K562 (cell line): ENCODE measurements at regions not wholly inside any gene's neighbourhood (a gene's known extent, or its start where the extent isn't known, plus 50 kb on each side); places are given as distances from the start of the nearest gene placed in this dataset.

Experiments used
- ATAC-seq: fragments of 200-7000 bp; cut with Tn5 transposase; 3 replicates; pipeline ENCODE4 v1.9.1; 2020; ENCODE audit warnings: moderate library complexity
- BruUV-seq: library from RNA; stranded (reverse); fragments of 400-500 nt; replicated peaks from 2 replicates; lab custom pipeline; 2021; lab: Mats Ljungman, UMichigan
- CTCF ChIA-PET: fragments of 300-600 bp; formaldehyde crosslinking; extraction: SDS; loops from one replicate; lab custom pipeline; 2021; ENCODE audit warnings: low intra/inter-chr PET ratio; lab: Yijun Ruan, JAX
- POLR2A ChIA-PET: fragments of 300-600, 350-650 bp; sonication (Branson Sonifier 250); formaldehyde crosslinking; extraction: SDS; loops from one replicate; lab custom pipeline; 2021; ENCODE audit warnings: antibody characterized with exemption, inconsistent platforms; lab: Yijun Ruan, JAX
- DNase-seq, 4 experiments: peaks; one replicate each; pipeline versions ENCODE4 v3.0.0 to v3.0.0-alpha.2; 2011 to 2018; ENCODE audit warnings: low spot score in 3 of 4, mixed read lengths in 3 of 4; ENCODE audit errors: extremely low read depth in 1 of 4
- FAIRE-seq: peaks from 2 replicates; lab custom pipeline; 2011; peaks lifted over from hg19 to GRCh38; lab: Jason Lieb, UNC
- H2AFZ ChIP-seq: 2 replicates; pipeline ENCODE4 v1.6.0; 2011; ENCODE audit warnings: low read depth, low read length, control low read depth, inconsistent platforms
- H3K27ac ChIP-seq: fragments of 200-600 bp; 3 replicates; pipeline ENCODE4 v1.8.0; 2011; ENCODE audit warnings: low read depth, mild to moderate bottlenecking, control low read depth, inconsistent platforms, low read length, moderate library complexity, mixed read lengths; ENCODE audit errors: extremely low read depth
- H3K27me3 ChIP-seq, 2 experiments: fragments of 300-600 bp in 1 of 2; 2 replicates in 1 of 2; 3 replicates in 1 of 2; pipeline versions ENCODE4 v1.6.0 to v1.8.0; 2011; ENCODE audit warnings: inconsistent platforms in 2 of 2, low read length in 2 of 2, mild to moderate bottlenecking in 1 of 2, mixed read lengths in 1 of 2, moderate library complexity in 1 of 2; ENCODE audit not compliant: control insufficient read depth in 2 of 2, insufficient read depth in 2 of 2
- H3K36me3 ChIP-seq: fragments of 300-600 bp; 3 replicates; pipeline ENCODE4 v1.8.0; 2011; ENCODE audit warnings: mild to moderate bottlenecking, low read length, inconsistent platforms; ENCODE audit not compliant: control insufficient read depth, insufficient read depth
- H3K4me1 ChIP-seq, 2 experiments: fragments of 200-600 bp in 1 of 2; replicated peaks in 1 of 2; 2 replicates in 1 of 2; 3 replicates in 1 of 2; pipeline versions ENCODE4 v1.5.1 to v1.8.0; 2011; ENCODE audit warnings: inconsistent platforms in 2 of 2, low read length in 2 of 2, mild to moderate bottlenecking in 1 of 2, mixed read lengths in 1 of 2, moderate library complexity in 1 of 2; ENCODE audit not compliant: control insufficient read depth in 2 of 2, insufficient read depth in 2 of 2
- H3K4me2 ChIP-seq: 2 replicates; pipeline ENCODE4 v1.6.1; 2011; ENCODE audit warnings: low read length, control low read depth, inconsistent platforms, mixed read lengths; ENCODE audit not compliant: insufficient read depth
- H3K4me3 ChIP-seq: fragments of 200-600 bp; sonication (generic), shearing (Covaris generic); 2 replicates; pipeline ENCODE4 v1.5.1; 2016; ENCODE audit warnings: control low read depth, inconsistent platforms
- H3K79me2 ChIP-seq: fragments of 200-600 bp; 3 replicates; pipeline ENCODE4 v1.8.0; 2011; ENCODE audit warnings: low read length, inconsistent platforms; ENCODE audit not compliant: control insufficient read depth, insufficient read depth
- H3K9ac ChIP-seq, 2 experiments: 2 replicates each; pipeline versions ENCODE4 v1.6.0 to v1.6.1; 2011; ENCODE audit warnings: low read depth in 2 of 2, low read length in 2 of 2, control low read depth in 1 of 2, inconsistent platforms in 1 of 2, mild to moderate bottlenecking in 1 of 2, mixed read lengths in 1 of 2; ENCODE audit not compliant: insufficient read depth in 1 of 2
- H3K9me1 ChIP-seq: one replicate; pipeline ENCODE4 v1.6.0; 2011; ENCODE audit warnings: inconsistent platforms, mild to moderate bottlenecking, low read length, moderate library complexity; ENCODE audit not compliant: control insufficient read depth, insufficient read depth
- H3K9me3 ChIP-seq: replicated peaks from 2 replicates; pipeline ENCODE4 v1.5.1; 2011; ENCODE audit warnings: low read depth, low read length, inconsistent platforms; ENCODE audit not compliant: control insufficient read depth, insufficient read depth
- H4K20me1 ChIP-seq: replicated peaks from 2 replicates; pipeline ENCODE4 v1.6.1; 2011; ENCODE audit warnings: low read length, inconsistent platforms, mixed read lengths; ENCODE audit not compliant: control insufficient read depth, insufficient read depth
- ASH1L ChIP-seq: fragments of 450-650 bp; IDR thresholded peaks from 2 replicates; pipeline ENCODE4 v1.6.1; 2018; ENCODE audit warnings: borderline replicate concordance, mild to moderate bottlenecking, low read depth; ENCODE audit not compliant: partially characterized antibody
- BRCA1 ChIP-seq, 2 experiments: fragments of 450-650 bp in 1 of 2; sonication (generic) in 1 of 2; formaldehyde crosslinking in 1 of 2; IDR thresholded peaks; 2 replicates each; pipeline versions ENCODE4 v1.5.0 to v1.6.1; 2017 to 2020; ENCODE audit warnings: mild to moderate bottlenecking in 1 of 2, missing genetic modification reagents in 1 of 2
- CREB1 ChIP-seq, 2 experiments: sonication (generic) in 1 of 2; formaldehyde crosslinking in 1 of 2; IDR thresholded peaks; 2 replicates each; pipeline versions ENCODE4 v1.6.1 to v1.8.0; 2012 to 2022; ENCODE audit warnings: inconsistent platforms in 1 of 2, mild to moderate bottlenecking in 1 of 2, missing genetic modification reagents in 1 of 2, moderate library complexity in 1 of 2
- EZH2 ChIP-seq: IDR thresholded peaks from 2 replicates; pipeline ENCODE4 v1.6.1; 2012; ENCODE audit warnings: low read depth, mild to moderate bottlenecking, inconsistent platforms, low read length, borderline replicate concordance
- GABPA ChIP-seq: fragments of 200-800 bp; sonication (Bioruptor generic); conservative IDR thresholded peaks from 2 replicates; pipeline ENCODE4 v1.6.1; 2016; ENCODE audit warnings: low read depth, missing genetic modification characterization, missing compliant biosample characterization
- HDAC2 ChIP-seq: fragments of 450-650 bp; IDR thresholded peaks from 2 replicates; pipeline ENCODE4 v1.6.1; 2016; ENCODE audit warnings: mild to moderate bottlenecking
- IRF2 ChIP-seq: sonication (generic); formaldehyde crosslinking; IDR thresholded peaks from 2 replicates; pipeline ENCODE4 v1.8.1; 2022; ENCODE audit warnings: mild to moderate bottlenecking, missing genetic modification reagents
- KLF10 ChIP-seq: fragments of 250-450 bp; sonication (Bioruptor Pico); IDR thresholded peaks from 2 replicates; pipeline ENCODE4 v1.6.1; 2021; ENCODE audit warnings: matching md5 sums
- MTA2 ChIP-seq: fragments of 450-650 bp; IDR thresholded peaks from 2 replicates; pipeline ENCODE4 v1.6.1; 2016; ENCODE audit warnings: low read depth
- PHB2 ChIP-seq: fragments of 450-650 bp; IDR thresholded peaks from 2 replicates; pipeline ENCODE4 v1.6.1; 2017; ENCODE audit warnings: low read depth
- SIN3B ChIP-seq: fragments of 450-650 bp; IDR thresholded peaks from 2 replicates; pipeline ENCODE4 v1.6.1; 2017; ENCODE audit warnings: low read depth, mild to moderate bottlenecking, moderate library complexity
- TEAD4 ChIP-seq, 2 experiments: sonication (generic) in 1 of 2; formaldehyde crosslinking in 1 of 2; IDR thresholded peaks; 2 replicates each; pipeline versions ENCODE4 v1.6.1 to v1.8.0; 2012 to 2022; ENCODE audit warnings: borderline replicate concordance in 1 of 2, inconsistent platforms in 1 of 2, low read length in 1 of 2, mild to moderate bottlenecking in 1 of 2, missing genetic modification reagents in 1 of 2
- ZNF76 ChIP-seq: fragments of 250-450 bp; sonication (Bioruptor Pico); IDR thresholded peaks from 2 replicates; pipeline ENCODE4 v1.4.0; 2020; ENCODE audit warnings: mild to moderate bottlenecking, moderate library complexity, borderline replicate concordance
- whole genome bisulfite sequencing: fragments of 100-300 bp; shearing (Covaris generic); methylation state at CpG from one replicate; pipeline ENCODE4 v1.1.6; 2016; ENCODE audit warnings: low coverage, mixed read lengths; ENCODE audit not compliant: insufficient coverage; ENCODE audit errors: missing lambda C conversion rate; 5-methylcytosine and 5-hydroxymethylcytosine counted together
- in situ Hi-C: fragments of 300-500 bp; cut with MboI; formaldehyde crosslinking; loops from 4 replicates; pipeline ENCODE4 v1.15.0; 2018; ENCODE audit warnings: inconsistent platforms, mixed read lengths
- intact Hi-C: fragments of 100-400 bp; cut with micrococcal nuclease; formaldehyde crosslinking; loops from 2 replicates; pipeline ENCODE4 v1.14.2; 2022
- TF ChIP-seq, protein P1 (sequence below), 2 experiments: IDR thresholded peaks; 2 replicates each; pipeline ENCODE4 v1.6.1; 2012; ENCODE audit warnings: improper control_type of control experiment in 2 of 2, low read depth in 2 of 2, low read length in 2 of 2, borderline replicate concordance in 1 of 2
- TF ChIP-seq, protein P2 (sequence below): fragments of 250-450 bp; sonication (Bioruptor Pico); IDR thresholded peaks from 2 replicates; pipeline ENCODE4 v1.8.0; 2021; ENCODE audit warnings: mild to moderate bottlenecking, moderate library complexity
- TF ChIP-seq, protein P3 (sequence below): sonication (generic); formaldehyde crosslinking; IDR thresholded peaks from 2 replicates; pipeline ENCODE4 v1.8.1; 2023; ENCODE audit warnings: mild to moderate bottlenecking, missing genetic modification reagents, moderate library complexity

DNA sequence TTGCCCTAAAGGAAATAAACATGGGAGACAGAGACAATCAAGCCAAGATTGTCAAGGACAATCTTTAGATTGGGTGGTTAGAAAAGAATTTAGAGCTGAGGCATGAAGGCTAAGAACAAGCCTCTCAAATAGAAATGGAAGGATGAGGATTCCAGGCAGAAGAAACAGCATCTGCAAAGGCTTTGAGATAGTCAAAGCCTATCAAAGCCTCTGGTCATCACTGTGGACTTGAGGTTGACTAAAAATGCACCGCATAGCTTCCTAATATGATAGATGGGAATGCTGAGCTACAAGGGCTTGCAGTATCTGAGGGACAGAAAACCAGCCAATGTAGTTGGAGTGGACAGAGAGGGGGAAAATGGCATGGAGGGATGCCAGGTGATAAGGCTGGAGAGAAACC lies 109.8 kb upstream of the FAM20A start:
- FAIRE-seq (no peak), DNase-seq (no peak), ATAC-seq (no peak)
- Histone ChIP-seq H3K9me3 (no peaks in the 10 kb centered on the region), H3K4me3 (no peak overlapping the region), H4K20me1 (no peaks in the 10 kb centered on the region), H3K4me2 (no peak overlapping the region), H3K9ac (no peak overlapping the region), H3K27me3 (peaks cover 0 to 10% of the 10 kb centered on the region in 2 experiments; a peak in 3 of 5 replicates), H3K4me1 (no peaks in the 10 kb centered on the region), H3K79me2 (no peaks in the 10 kb centered on the region), H3K27ac (no peak overlapping the region), H2AFZ (no peak overlapping the region), H3K9me1 (no peaks in the 10 kb centered on the region), H3K36me3 (no peaks in the 10 kb centered on the region)
- no TSS peak for BruUV-seq
- CTCF ChIA-PET, result no interaction called here
- WGBS, result 0% methylated on average over 1 of the region's 1 CpG
- in situ Hi-C loops, result no loop called here
- POLR2A ChIA-PET, result no interaction called here
- intact Hi-C loops, result no loop called here
- no peak for TF ChIP-seq HDAC2
- TF ChIP-seq, protein P1, sequence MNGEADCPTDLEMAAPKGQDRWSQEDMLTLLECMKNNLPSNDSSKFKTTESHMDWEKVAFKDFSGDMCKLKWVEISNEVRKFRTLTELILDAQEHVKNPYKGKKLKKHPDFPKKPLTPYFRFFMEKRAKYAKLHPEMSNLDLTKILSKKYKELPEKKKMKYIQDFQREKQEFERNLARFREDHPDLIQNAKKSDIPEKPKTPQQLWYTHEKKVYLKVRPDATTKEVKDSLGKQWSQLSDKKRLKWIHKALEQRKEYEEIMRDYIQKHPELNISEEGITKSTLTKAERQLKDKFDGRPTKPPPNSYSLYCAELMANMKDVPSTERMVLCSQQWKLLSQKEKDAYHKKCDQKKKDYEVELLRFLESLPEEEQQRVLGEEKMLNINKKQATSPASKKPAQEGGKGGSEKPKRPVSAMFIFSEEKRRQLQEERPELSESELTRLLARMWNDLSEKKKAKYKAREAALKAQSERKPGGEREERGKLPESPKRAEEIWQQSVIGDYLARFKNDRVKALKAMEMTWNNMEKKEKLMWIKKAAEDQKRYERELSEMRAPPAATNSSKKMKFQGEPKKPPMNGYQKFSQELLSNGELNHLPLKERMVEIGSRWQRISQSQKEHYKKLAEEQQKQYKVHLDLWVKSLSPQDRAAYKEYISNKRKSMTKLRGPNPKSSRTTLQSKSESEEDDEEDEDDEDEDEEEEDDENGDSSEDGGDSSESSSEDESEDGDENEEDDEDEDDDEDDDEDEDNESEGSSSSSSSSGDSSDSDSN (IDR thresholded peaks at IDR 0.05; ENCODE audit: borderline replicate concordance in 1 of 2, low read depth in 2 of 2, low read length in 2 of 2), result no peak
- TF ChIP-seq, protein P2, sequence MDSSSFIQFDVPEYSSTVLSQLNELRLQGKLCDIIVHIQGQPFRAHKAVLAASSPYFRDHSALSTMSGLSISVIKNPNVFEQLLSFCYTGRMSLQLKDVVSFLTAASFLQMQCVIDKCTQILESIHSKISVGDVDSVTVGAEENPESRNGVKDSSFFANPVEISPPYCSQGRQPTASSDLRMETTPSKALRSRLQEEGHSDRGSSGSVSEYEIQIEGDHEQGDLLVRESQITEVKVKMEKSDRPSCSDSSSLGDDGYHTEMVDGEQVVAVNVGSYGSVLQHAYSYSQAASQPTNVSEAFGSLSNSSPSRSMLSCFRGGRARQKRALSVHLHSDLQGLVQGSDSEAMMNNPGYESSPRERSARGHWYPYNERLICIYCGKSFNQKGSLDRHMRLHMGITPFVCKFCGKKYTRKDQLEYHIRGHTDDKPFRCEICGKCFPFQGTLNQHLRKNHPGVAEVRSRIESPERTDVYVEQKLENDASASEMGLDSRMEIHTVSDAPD (CRISPR knock-in tag), result no peak
- TF ChIP-seq MTA2, result no peak
- no peak for TF ChIP-seq SIN3B
- no peak for TF ChIP-seq CREB1 (IDR thresholded peaks at IDR 0.05)
- no peak for TF ChIP-seq CREB1 (CRISPR knock-in tag; IDR thresholded peaks at IDR 0.05)
- TF ChIP-seq ASH1L, result no peak
- no peak for TF ChIP-seq TEAD4 (IDR thresholded peaks at IDR 0.05; ENCODE audit: low read length)
- TF ChIP-seq TEAD4 (CRISPR knock-in tag; IDR thresholded peaks at IDR 0.05; ENCODE audit: borderline replicate concordance), result no peak
- no peak for TF ChIP-seq GABPA (tag)
- TF ChIP-seq, protein P3, sequence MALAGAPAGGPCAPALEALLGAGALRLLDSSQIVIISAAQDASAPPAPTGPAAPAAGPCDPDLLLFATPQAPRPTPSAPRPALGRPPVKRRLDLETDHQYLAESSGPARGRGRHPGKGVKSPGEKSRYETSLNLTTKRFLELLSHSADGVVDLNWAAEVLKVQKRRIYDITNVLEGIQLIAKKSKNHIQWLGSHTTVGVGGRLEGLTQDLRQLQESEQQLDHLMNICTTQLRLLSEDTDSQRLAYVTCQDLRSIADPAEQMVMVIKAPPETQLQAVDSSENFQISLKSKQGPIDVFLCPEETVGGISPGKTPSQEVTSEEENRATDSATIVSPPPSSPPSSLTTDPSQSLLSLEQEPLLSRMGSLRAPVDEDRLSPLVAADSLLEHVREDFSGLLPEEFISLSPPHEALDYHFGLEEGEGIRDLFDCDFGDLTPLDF (CRISPR knock-in tag), result no peak
- no peak for TF ChIP-seq ZNF76 (CRISPR knock-in tag)
- no peak for TF ChIP-seq KLF10 (CRISPR knock-in tag)
- TF ChIP-seq PHB2, result no peak
- no peak for TF ChIP-seq IRF2 (CRISPR knock-in tag)
- no peak for TF ChIP-seq BRCA1 (IDR thresholded peaks at IDR 0.05)
- no peak for TF ChIP-seq BRCA1 (CRISPR knock-in tag; IDR thresholded peaks at IDR 0.05)
- TF ChIP-seq EZH2, result no peak
